WTC11 (cell line): ENCODE measurements at regions not wholly inside any gene's neighbourhood (a gene's known extent, or its start where the extent isn't known, plus 50 kb on each side); places are given as distances from the start of the nearest gene placed in this dataset.

Experiments
- ATAC-seq: fragments of 200-7000 bp; cut with Tn5 transposase; 2 replicates; pipeline ENCODE4 v1.10.0; 2021; ENCODE audit warnings: mild to moderate bottlenecking, moderate library complexity
- CTCF ChIA-PET: fragments of 300-600 bp; sonication (Branson Sonifier 250); formaldehyde crosslinking; loops from one replicate; lab custom pipeline; 2021; ENCODE audit warnings: antibody characterized with exemption; lab: Charles Lee
- POLR2A ChIA-PET: fragments of 350-600 bp; sonication (Branson Sonifier 250); formaldehyde crosslinking; loops from one replicate; lab custom pipeline; 2021; ENCODE audit warnings: antibody characterized with exemption; lab: Charles Lee
- DNase-seq: peaks from one replicate; pipeline ENCODE4 v3.0.0; 2021; ENCODE audit warnings: low spot score
- H3K27ac Mint-ChIP-seq: 2 replicates; pipeline ENCODE4 v1.8.0; 2021; ENCODE audit warnings: mixed read lengths
- H3K27me3 Mint-ChIP-seq: 2 replicates; pipeline ENCODE4 v1.8.0; 2021; ENCODE audit warnings: low read depth, mild to moderate bottlenecking, moderate library complexity, mixed read lengths
- H3K36me3 Mint-ChIP-seq: 2 replicates; pipeline ENCODE4 v1.8.0; 2021; ENCODE audit warnings: mixed read lengths
- H3K4me1 Mint-ChIP-seq: 2 replicates; pipeline ENCODE4 v1.8.0; 2022; ENCODE audit warnings: mixed read lengths
- H3K4me3 Mint-ChIP-seq: 2 replicates; pipeline ENCODE4 v1.8.0; 2021; ENCODE audit warnings: mild to moderate bottlenecking, moderate library complexity, mixed read lengths
- H3K9me3 Mint-ChIP-seq: 2 replicates; pipeline ENCODE4 v1.8.0; 2021; ENCODE audit warnings: mixed read lengths
- ATF6 ChIP-seq: sonication (generic); formaldehyde crosslinking; IDR thresholded peaks from 2 replicates; pipeline ENCODE4 v1.8.1; 2023; ENCODE audit warnings: mild to moderate bottlenecking, missing genetic modification reagents
- E2F1 ChIP-seq: sonication (generic); formaldehyde crosslinking; IDR thresholded peaks from 2 replicates; pipeline ENCODE4 v1.8.0; 2022; ENCODE audit warnings: mild to moderate bottlenecking, missing genetic modification reagents
- ELF4 ChIP-seq: sonication (generic); formaldehyde crosslinking; IDR thresholded peaks from 2 replicates; pipeline ENCODE4 v1.8.1; 2022; ENCODE audit warnings: low read depth, mild to moderate bottlenecking, moderate library complexity, missing genetic modification reagents
- EMX1 ChIP-seq: fragments of 250-450 bp; sonication (Bioruptor Pico); IDR thresholded peaks from 2 replicates; pipeline ENCODE4 v1.8.0; 2021; ENCODE audit warnings: mild to moderate bottlenecking
- ETV6 ChIP-seq: sonication (generic); formaldehyde crosslinking; IDR thresholded peaks from 2 replicates; pipeline ENCODE4 v1.8.1; 2022; ENCODE audit warnings: mild to moderate bottlenecking, missing genetic modification reagents
- GABPB1 ChIP-seq: sonication (generic); formaldehyde crosslinking; IDR thresholded peaks from 2 replicates; pipeline ENCODE4 v1.8.1; 2023; ENCODE audit warnings: mild to moderate bottlenecking, missing genetic modification reagents
- KAT7 ChIP-seq: sonication (generic); formaldehyde crosslinking; IDR thresholded peaks from 2 replicates; pipeline ENCODE4 v1.8.1; 2023; ENCODE audit warnings: missing genetic modification reagents, mild to moderate bottlenecking, borderline replicate concordance
- NFATC4 ChIP-seq: fragments of 250-450 bp; sonication (Bioruptor Pico); IDR thresholded peaks from 2 replicates; pipeline ENCODE4 v1.9.0; 2021; ENCODE audit warnings: mild to moderate bottlenecking
- RORB ChIP-seq: fragments of 250-450 bp; sonication (Bioruptor Pico); IDR thresholded peaks from 2 replicates; pipeline ENCODE4 v1.9.0; 2021; ENCODE audit warnings: mild to moderate bottlenecking
- SMAD3 ChIP-seq: sonication (generic); formaldehyde crosslinking; IDR thresholded peaks from 2 replicates; pipeline ENCODE4 v1.8.0; 2022; ENCODE audit warnings: missing genetic modification reagents, mild to moderate bottlenecking, borderline replicate concordance
- SOX15 ChIP-seq: fragments of 250-450 bp; sonication (Bioruptor Pico); IDR thresholded peaks from 2 replicates; pipeline ENCODE4 v1.9.0; 2021; ENCODE audit warnings: mild to moderate bottlenecking
- TEAD1 ChIP-seq: sonication (generic); formaldehyde crosslinking; IDR thresholded peaks from 2 replicates; pipeline ENCODE4 v1.8.0; 2022; ENCODE audit warnings: mild to moderate bottlenecking, missing genetic modification reagents
- ZMAT4 ChIP-seq: fragments of 250-450 bp; sonication (Bioruptor Pico); IDR thresholded peaks from 2 replicates; pipeline ENCODE4 v1.9.0; 2021; ENCODE audit warnings: mild to moderate bottlenecking
- ZNF219 ChIP-seq: sonication (generic); formaldehyde crosslinking; IDR thresholded peaks from 2 replicates; pipeline ENCODE4 v1.8.0; 2023; ENCODE audit warnings: missing genetic modification reagents, mild to moderate bottlenecking, borderline replicate concordance
- ZNF281 ChIP-seq: sonication (generic); formaldehyde crosslinking; IDR thresholded peaks from 2 replicates; pipeline ENCODE4 v1.8.0; 2023; ENCODE audit warnings: mild to moderate bottlenecking, missing genetic modification reagents
- ZNF396 ChIP-seq: fragments of 250-450 bp; sonication (Bioruptor Pico); IDR thresholded peaks from 2 replicates; pipeline ENCODE4 v1.8.0; 2021; ENCODE audit warnings: mild to moderate bottlenecking, moderate library complexity, borderline replicate concordance
- ZNF416 ChIP-seq: fragments of 250-450 bp; sonication (Bioruptor Pico); IDR thresholded peaks from 2 replicates; pipeline ENCODE4 v1.9.0; 2021; ENCODE audit warnings: mild to moderate bottlenecking, inconsistent platforms
- ZNF671 ChIP-seq: fragments of 250-450 bp; sonication (Bioruptor Pico); IDR thresholded peaks from 2 replicates; pipeline ENCODE4 v1.8.0; 2021; ENCODE audit warnings: mild to moderate bottlenecking

- no peak for TF ChIP-seq ATF6
Observed at GRCh38 chr1:216822480-216822879, 99.3 kb upstream of the ESRRG start (continued).

- no peak for ATAC-seq
- no peak for DNase-seq
- TF ChIP-seq EMX1 (CRISPR knock-in tag) (no peak), TEAD1 (no peak), ZMAT4 (CRISPR knock-in tag) (no peak), ELF4 (CRISPR knock-in tag) (no peak)
- TF ChIP-seq, all 79 proteins: peak for 0
- Mint-ChIP-seq H3K4me3 (no peak overlapping the region), H3K27ac (no peak overlapping the region), H3K27me3 (peaks cover 9% of the 10 kb centered on the region; the same call in 1 of the 2 replicates), H3K9me3 (0 out of 2 replicates have a peak, but pooled peaks cover 3% of the 10 kb centered on the region), H3K36me3 (no peaks in the 10 kb centered on the region), H3K4me1 (peaks cover 78% of the 10 kb centered on the region)
- ChIA-PET POLR2A (no interaction called here), CTCF (no interaction called here)
Observed at GRCh38 chr1:216820345-216820744, 97.1 kb upstream of the ESRRG start.

GRCh38 chr1:216818284-216818683 is 95.1 kb upstream of the ESRRG start:
- ChIA-PET POLR2A (no interaction called here), CTCF (no interaction called here)
- TF ChIP-seq SMAD3 (CRISPR knock-in tag) (no peak), ZNF416 (CRISPR knock-in tag) (no peak), RORB (no peak)
- Mint-ChIP-seq H3K27me3 (peaks cover 4% of the 10 kb centered on the region; the same call in 1 of the 2 replicates), H3K27ac (no peak overlapping the region), H3K4me3 (no peak overlapping the region), H3K4me1 (peaks cover 74% of the 10 kb centered on the region), H3K36me3 (no peaks in the 10 kb centered on the region), H3K9me3 (0 out of 2 replicates have a peak, but pooled peaks cover 3% of the 10 kb centered on the region)
- DNase-seq (no peak), ATAC-seq (no peak)

- TF ChIP-seq SMAD3 (CRISPR knock-in tag) (no peak), ZNF396 (CRISPR knock-in tag) (no peak), E2F1 (CRISPR knock-in tag) (no peak), ZNF671 (CRISPR knock-in tag) (no peak), SOX15 (CRISPR knock-in tag) (no peak), GABPB1 (CRISPR knock-in tag) (no peak), ELF4 (CRISPR knock-in tag) (no peak), KAT7 (CRISPR knock-in tag) (no peak), ZNF281 (no peak), ATF6 (no peak), ZNF219 (CRISPR knock-in tag) (no peak), ETV6 (CRISPR knock-in tag) (no peak), NFATC4 (CRISPR knock-in tag) (no peak)
- Mint-ChIP-seq H3K27me3 (peaks cover 4% of the 10 kb centered on the region; the same call in 1 of the 2 replicates), H3K4me3 (no peak overlapping the region), H3K27ac (no peak overlapping the region), H3K4me1 (peaks cover 55% of the 10 kb centered on the region), H3K36me3 (no peaks in the 10 kb centered on the region), H3K9me3 (0 out of 2 replicates have a peak, but pooled peaks cover 3% of the 10 kb centered on the region)
- DNase-seq, result no peak
- no peak; the same call in 1 of the 2 replicates for ATAC-seq
- ChIA-PET POLR2A (interaction anchor here (0.7 kb wide), 1 partner anchor 481 kb away, joined by 3 read pairs; no protein-coding TSS in a partner anchor), CTCF (no interaction called here)
Observed at GRCh38 chr1:216815260-216816131, 92.3 kb upstream of the ESRRG start.
